HG02885 (cell line): ENCODE measurements at regions not wholly inside any gene's neighbourhood (a gene's known extent, or its start where the extent isn't known, plus 50 kb on each side); places are given as distances from the start of the nearest gene placed in this dataset.

Experiments
- ATAC-seq: cut with Tn5 transposase; IDR thresholded peaks from one replicate; pipeline ENCODE4 v1.9.1; 2021; ENCODE audit warnings: mild to moderate bottlenecking; ENCODE audit not compliant: unreplicated experiment, poor library complexity

GRCh38 chr3:117114517-117115265, 405.1 kb downstream of the TUSC7 start:
- no peak for ATAC-seq

GRCh38 chr3:117117188-117117936, 407.8 kb downstream of the TUSC7 start:
- ATAC-seq, result no peak

GRCh38 chr3:117118604-117119003, 409.0 kb downstream of the TUSC7 start:
- no peak for ATAC-seq

GRCh38 chr3:117120014-117120413, 410.4 kb downstream of the TUSC7 start:
- no peak for ATAC-seq

DNA sequence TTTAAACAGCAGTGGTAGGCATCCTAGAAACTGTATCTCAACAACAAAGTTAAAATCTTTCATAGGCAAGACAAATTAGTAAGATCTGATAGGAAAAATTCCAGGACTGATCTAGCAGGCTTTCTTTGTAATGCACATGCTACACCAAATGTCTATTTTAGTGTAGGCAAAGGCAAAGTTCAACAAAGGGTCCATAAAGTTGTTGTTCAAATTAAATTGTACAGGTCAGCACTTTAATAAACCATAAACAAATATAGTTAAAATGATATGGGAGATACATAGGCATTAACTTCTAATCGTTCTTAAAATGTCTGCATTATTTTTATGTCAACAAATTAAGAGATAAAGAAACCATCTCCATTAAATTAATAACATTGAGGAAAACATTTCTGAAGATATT, 413.0 kb downstream of the TUSC7 start:
- ATAC-seq, result no peak

DNA sequence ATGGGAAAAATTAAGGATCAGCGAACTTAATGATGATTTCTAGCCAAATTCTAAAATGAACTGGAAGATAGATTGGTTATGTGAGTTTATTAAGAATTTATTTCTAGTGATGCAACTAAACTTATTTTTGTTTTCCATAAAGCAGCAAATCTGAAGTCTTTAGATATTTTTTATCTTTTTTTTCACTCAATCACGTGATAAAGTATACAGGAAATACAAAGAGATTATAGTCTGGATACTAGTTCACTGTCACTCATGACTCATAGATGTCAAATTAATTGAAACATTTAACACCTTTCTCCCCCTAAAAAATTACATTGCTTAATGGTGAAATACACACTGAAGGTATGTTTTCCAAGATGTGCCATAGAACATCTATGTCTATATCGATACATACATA, 416.9 kb downstream of the TUSC7 start:
- ATAC-seq, result no peak

DNA sequence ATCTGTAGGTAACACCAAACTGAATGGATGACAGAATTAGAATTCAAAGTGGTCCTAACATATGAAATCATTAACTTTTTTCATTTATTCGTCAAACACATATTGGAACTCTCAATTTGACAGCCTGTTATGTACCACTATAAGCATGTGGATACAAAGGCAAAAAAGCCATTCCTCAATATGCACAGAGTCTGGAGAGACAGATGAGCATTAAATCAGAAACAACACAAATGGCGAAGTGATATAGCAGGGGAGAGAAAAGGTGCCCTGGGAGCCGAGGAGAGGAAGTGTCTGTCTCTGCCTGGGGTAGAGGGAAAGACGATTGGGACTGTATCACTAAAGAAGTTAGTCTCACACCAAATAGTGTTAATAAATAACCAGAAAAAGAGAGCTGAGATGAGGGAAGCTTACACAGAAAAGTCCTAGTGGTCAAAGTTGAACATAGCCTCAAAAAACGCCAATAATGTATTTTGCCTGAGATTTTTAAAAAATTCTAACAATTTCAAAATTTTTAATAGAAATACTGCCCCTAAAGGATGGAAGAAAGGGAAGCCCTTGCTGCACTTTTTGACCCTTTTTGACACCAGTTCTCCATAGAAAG, 417.5 kb downstream of the TUSC7 start:
- no peak for ATAC-seq

GRCh38 chr3:117128133-117128532, 418.6 kb downstream of the TUSC7 start:
- no peak for ATAC-seq

DNA sequence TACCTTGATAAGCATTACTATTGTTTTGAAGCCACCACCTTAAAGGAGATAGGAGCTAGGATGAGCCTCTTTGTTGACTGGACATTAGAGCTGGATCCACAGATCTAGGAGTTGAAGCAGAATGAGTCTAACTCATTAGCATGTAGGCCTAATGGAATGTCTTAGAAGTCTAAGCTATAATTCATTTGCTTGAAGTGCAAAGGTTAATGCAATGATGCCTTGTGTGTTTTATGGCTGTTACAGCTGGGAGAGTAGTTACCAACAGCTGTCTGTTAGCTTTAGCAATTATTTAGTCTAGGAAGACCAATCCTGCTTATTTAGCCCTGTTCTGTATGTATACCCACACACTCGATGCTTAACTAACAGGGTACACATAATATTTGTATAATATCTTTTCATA, 419.3 kb downstream of the TUSC7 start:
- ATAC-seq, result no peak

- no peak for ATAC-seq
Observed at GRCh38 chr3:117129516-117129915, 419.9 kb downstream of the TUSC7 start.

DNA sequence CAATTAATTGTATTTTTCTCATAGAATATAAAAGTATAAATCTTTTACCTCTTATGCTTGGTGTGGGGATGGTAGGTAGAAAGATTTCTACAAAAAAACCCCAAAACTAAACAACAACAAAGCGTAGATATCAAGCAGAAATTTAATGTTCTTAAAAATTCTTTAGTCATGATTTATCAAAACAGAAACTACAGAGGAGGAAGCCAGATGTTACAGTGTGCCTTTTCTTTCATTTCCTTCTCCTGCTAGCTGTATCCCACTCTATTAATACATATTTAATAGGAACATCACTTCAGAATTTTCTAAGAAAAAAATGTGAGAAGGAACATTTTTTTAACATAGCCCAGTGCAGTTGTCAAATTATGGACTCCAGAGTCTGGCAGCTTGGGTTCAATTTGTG, 420.6 kb downstream of the TUSC7 start:
- no peak for ATAC-seq

- no peak for ATAC-seq
Observed at GRCh38 chr3:117131259-117131658, 421.7 kb downstream of the TUSC7 start.

GRCh38 chr3:117133066-117133465, 423.5 kb downstream of the TUSC7 start:
- ATAC-seq, result no peak

GRCh38 chr3:117135207-117135606, 425.6 kb downstream of the TUSC7 start:
- no peak for ATAC-seq

DNA sequence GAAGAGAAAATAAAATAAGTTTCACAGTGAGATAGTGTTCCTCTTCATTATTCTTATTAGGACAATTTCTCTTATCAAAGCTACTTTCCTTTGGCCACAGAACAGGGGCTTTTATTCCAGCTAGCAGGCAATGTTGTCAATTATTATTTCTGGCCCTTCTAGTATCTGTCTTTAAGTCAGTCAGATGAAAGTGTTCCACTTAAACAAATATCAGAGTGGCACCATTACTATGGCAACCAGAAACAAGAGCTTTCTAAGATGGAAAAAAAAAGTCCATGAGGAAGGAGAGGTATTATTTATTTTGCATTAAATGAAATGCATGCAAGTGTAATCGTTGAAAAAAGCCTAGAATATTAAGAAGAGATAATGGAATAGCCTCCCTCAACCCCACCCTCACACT, 426.4 kb downstream of the TUSC7 start:
- no peak for ATAC-seq

- ATAC-seq, result no peak
Observed at GRCh38 chr3:117137065-117137464, 427.5 kb downstream of the TUSC7 start.

GRCh38 chr3:117139681-117140080, 430.1 kb downstream of the TUSC7 start:
- ATAC-seq, result no peak

DNA sequence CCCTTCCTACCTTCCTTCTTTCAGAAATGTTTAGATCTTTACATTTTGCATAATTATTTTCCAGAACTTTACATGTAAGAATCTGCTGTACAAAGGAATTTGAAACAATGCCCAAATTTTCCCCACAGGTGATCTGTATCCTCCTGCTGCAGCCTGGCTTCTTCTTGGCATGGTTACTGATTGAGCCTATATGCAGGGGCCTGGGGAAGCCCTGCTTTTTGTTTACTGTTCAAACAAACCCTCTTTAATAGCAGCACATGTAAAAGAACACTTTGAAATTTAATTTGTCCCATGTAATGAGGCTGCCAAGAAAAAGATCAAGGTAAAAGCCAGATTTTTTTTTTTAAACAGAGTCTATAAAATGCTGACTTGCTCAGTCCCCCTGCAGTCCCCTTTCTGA, 432.2 kb downstream of the TUSC7 start:
- no peak for ATAC-seq

GRCh38 chr3:117144853-117145252, 435.3 kb downstream of the TUSC7 start:
- no peak for ATAC-seq

DNA sequence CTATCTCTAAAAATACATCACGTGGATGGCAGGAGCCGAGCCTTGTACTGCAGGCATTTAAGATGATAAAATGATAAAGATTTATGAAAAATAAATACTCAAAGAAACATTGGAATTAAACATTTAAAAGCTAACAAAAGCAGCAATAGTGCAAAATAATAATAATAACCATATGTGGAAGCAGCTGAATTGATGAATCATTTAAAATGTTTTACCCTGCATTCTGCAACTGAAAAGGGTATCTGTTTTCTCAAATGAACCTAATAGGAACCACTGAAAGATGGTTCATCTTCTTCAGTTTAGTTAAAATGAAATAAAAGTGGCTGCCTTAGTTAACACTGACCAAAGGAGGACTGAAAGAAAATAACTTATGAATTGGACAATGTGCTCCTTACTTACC, 436.1 kb downstream of the TUSC7 start:
- ATAC-seq, result no peak

DNA sequence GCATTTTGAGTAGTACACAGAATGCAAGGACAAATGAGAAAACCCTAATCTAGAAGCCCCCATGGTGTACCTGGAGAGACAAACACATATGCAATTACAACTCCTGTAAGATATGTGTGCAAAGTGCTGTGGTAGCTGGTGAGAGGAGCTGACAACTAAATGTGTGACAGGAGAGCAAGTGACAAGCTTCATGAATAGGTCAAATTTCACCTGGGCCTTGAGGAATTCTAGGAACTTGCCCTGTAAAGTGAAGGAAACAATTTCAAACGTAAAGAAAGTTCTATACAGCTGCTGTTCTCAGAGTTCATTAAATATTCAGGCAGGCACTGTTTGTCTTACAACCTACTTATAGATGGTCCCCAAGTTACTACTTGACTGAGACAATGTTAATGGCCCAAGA, 437.0 kb downstream of the TUSC7 start:
- ATAC-seq, result no peak

DNA sequence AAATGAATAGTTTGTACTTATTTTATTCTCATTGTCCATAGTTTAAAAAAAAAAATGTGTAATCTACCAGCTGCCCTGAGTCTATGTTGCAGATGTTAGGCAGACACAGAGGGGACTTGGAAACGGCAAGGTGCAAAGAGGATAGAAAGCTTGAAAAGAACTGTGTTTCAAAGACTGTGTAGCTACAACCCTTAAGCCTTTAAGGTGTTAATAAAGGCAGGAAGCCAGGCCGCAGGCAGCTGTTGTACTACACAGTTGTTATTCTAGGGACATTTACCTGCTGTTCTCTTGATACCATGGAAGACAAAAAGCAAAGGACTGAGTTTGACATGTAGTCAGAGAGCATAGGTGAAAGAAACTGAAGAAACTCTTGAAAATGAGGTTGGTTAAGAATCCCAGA, 440.0 kb downstream of the TUSC7 start:
- no peak for ATAC-seq
